ENCODE measurements at regions not wholly inside any gene's neighbourhood (a gene's known extent, or its start where the extent isn't known, plus 50 kb on each side); places are given as distances from the start of the nearest gene placed in this dataset.

GRCh38 chr10:1911771-1912170 lies 174.4 kb upstream of the ADARB2 start:
- H3K4me1 ChIP-seq: no peaks in the 10 kb centered on the region
- H3K27ac ChIP-seq (replicated peaks): no peak overlapping the region
- no peak for DNase-seq
- peaks cover 6% of the 10 kb centered on the region for H3K9me3 ChIP-seq (replicated peaks)
- no peak overlapping the region for H3K4me3 ChIP-seq
- TF ChIP-seq CTCF (IDR thresholded peaks at IDR 0.05; ENCODE audit: borderline replicate concordance): no peak
- intact Hi-C loops (cut with micrococcal nuclease): no loop called here
- H3K36me3 ChIP-seq: no peaks in the 10 kb centered on the region
- no peaks in the 10 kb centered on the region for H3K27me3 ChIP-seq (ENCODE audit: low read depth)

- H3K4me3 ChIP-seq: no peak overlapping the region
- no peak for TF ChIP-seq CTCF (IDR thresholded peaks at IDR 0.05; ENCODE audit: borderline replicate concordance)
- H3K36me3 ChIP-seq: no peaks in the 10 kb centered on the region
- no peaks in the 10 kb centered on the region for H3K27me3 ChIP-seq (ENCODE audit: low read depth)
- no peak for DNase-seq
- no peaks in the 10 kb centered on the region for H3K4me1 ChIP-seq
- intact Hi-C loops (cut with micrococcal nuclease): no loop called here
- H3K9me3 ChIP-seq (replicated peaks): peaks cover 18% of the 10 kb centered on the region
- no peak overlapping the region for H3K27ac ChIP-seq (replicated peaks)
These were observed 166.7 kb upstream of the ADARB2 start for GRCh38 chr10:1903982-1904381.

- Histone ChIP-seq H3K36me3 (no peaks in the 10 kb centered on the region), H3K4me1 (no peaks in the 10 kb centered on the region), H3K4me3 (no peak overlapping the region), H3K27ac (replicated peaks) (peak overlapping the region; percentile 61), H3K27me3 (ENCODE audit: low read depth) (no peaks in the 10 kb centered on the region), H3K9me3 (replicated peaks) (peaks cover 2% of the 10 kb centered on the region)
- no peak for TF ChIP-seq CTCF (IDR thresholded peaks at IDR 0.05; ENCODE audit: borderline replicate concordance)
- intact Hi-C loops (cut with micrococcal nuclease): no loop called here
- no peak for DNase-seq
These were observed 158.8 kb upstream of the ADARB2 start for GRCh38 chr10:1896153-1896552.

DNA sequence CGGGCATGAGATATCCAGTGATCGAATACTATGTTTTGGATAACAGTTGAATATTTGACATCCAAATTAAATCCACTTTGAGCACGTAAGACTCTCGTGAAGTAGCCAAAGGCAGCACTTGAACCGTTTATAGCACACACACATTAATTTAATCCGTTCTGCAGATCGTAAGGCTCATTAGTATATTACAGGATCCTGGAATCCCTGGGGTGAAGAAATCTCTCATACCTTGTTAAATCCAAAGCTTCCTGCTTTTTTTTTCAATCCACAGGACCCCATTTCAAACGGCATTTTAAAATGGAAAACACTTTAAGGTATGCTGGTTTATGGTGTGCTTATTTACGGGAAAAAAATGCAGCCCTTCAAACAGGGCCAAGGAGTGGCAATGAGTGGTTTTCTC lies 158.4 kb upstream of the ADARB2 start:
- H3K4me1 ChIP-seq: no peaks in the 10 kb centered on the region
- DNase-seq: no peak
- H3K27me3 ChIP-seq (ENCODE audit: low read depth): no peaks in the 10 kb centered on the region
- H3K36me3 ChIP-seq: no peaks in the 10 kb centered on the region
- H3K4me3 ChIP-seq: no peak overlapping the region
- no peaks in the 10 kb centered on the region for H3K9me3 ChIP-seq (replicated peaks)
- TF ChIP-seq CTCF (IDR thresholded peaks at IDR 0.05; ENCODE audit: borderline replicate concordance): no peak
- H3K27ac ChIP-seq (replicated peaks): peak overlapping the region; percentile 61
- intact Hi-C loops (cut with micrococcal nuclease): no loop called here

- Histone ChIP-seq H3K27ac (replicated peaks) (peak overlapping the region; percentile 61), H3K27me3 (ENCODE audit: low read depth) (no peaks in the 10 kb centered on the region), H3K36me3 (no peaks in the 10 kb centered on the region), H3K4me3 (no peak overlapping the region), H3K4me1 (no peaks in the 10 kb centered on the region), H3K9me3 (replicated peaks) (no peaks in the 10 kb centered on the region)
- no peak for DNase-seq
- TF ChIP-seq CTCF (IDR thresholded peaks at IDR 0.05; ENCODE audit: borderline replicate concordance): no peak
- intact Hi-C loops (cut with micrococcal nuclease): no loop called here
These were observed 157.6 kb upstream of the ADARB2 start for GRCh38 chr10:1894912-1895311.

DNA sequence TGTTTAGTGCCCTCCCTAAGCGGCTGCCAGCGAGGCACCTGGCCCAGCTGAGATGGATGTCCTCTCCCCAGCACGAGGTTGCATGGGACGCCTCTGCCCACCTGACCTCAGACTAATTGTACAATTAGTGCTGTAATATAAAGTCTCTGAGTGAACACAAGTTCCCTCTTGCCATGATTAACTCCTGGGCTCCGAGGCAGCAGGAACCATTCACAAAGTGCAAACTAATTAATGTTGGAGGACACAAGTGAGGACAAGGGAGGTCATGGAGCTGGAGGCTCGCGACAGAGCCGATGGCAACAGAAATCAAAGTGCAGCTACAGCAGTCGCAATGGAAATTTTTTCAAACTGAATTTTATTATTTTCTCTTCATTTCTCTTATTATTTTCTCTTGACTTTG lies 156.6 kb upstream of the ADARB2 start:
- Histone ChIP-seq H3K27me3 (ENCODE audit: low read depth) (no peaks in the 10 kb centered on the region), H3K4me3 (no peak overlapping the region), H3K4me1 (no peaks in the 10 kb centered on the region), H3K27ac (replicated peaks) (no peak overlapping the region), H3K9me3 (replicated peaks) (peaks cover 1% of the 10 kb centered on the region), H3K36me3 (no peaks in the 10 kb centered on the region)
- TF ChIP-seq CTCF (IDR thresholded peaks at IDR 0.05; ENCODE audit: borderline replicate concordance): no peak
- no peak for DNase-seq
- intact Hi-C loops (cut with micrococcal nuclease): no loop called here

All from left ventricle myocardium inferior (tissue), 1 donor.